T-helper 1 cell (primary cell): ENCODE measurements at regions not wholly inside any gene's neighbourhood (a gene's known extent, or its start where the extent isn't known, plus 50 kb on each side); places are given as distances from the start of the nearest gene placed in this dataset.
"Not testable (repeated sequence)": the region's sequence is repeated elsewhere in the genome, so short reads cannot be mapped to it uniquely, and the experiment has no call there.

Experiments
- DNase-seq, 5 donors: peaks; one replicate each; pipeline ENCODE4 v3.0.0-alpha.2; 2012 to 2020

DNA sequence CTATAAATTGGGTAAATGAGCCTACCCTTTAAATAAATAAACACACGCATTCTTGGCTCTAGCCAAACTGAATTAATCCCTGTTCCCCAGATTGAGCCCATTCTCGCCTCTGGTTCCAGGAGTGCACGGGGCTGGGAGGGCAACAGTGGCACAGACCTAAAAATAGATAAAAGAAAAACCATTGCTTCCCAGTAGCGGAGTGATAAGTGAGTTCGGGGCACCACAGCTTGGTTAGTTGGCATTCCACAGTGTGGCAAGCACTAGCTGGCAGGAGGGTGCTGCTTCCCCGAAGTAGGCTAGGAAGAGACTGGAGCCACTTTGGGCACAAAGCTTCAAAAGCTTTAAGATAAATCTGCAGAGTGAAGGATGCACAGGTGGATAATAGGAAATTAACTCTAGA lies 322.2 kb upstream of the SGCD start:
- DNase-seq = no peak

DNA sequence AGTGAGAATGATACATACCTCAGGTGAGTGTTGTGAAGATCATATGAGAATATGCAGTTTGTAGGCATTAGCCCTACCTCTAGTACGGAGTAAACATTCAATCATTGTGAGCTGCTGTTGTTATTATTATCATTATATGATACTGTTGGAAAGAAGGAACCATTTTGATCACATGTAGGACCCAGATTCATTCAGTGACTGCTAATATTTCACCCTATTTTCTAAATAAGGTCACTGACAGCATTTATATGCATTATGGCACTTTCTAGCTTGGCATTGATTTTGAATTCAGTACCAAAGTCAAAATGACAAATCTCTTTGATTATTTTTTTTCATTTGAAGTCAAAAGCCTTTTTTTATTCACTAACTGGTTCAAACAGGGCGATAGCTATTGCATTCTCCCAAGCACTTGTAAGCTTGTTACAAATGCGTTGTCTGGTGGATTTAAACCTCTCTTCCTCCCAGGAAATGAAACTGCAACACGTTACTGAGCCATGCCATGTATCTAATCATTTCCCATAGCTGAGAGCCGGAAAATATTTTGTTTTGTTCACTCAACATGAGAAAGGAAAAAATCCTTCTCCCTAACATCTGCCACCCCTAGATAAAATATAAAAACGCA lies 320.8 kb upstream of the SGCD start:
- no peak for DNase-seq

DNA sequence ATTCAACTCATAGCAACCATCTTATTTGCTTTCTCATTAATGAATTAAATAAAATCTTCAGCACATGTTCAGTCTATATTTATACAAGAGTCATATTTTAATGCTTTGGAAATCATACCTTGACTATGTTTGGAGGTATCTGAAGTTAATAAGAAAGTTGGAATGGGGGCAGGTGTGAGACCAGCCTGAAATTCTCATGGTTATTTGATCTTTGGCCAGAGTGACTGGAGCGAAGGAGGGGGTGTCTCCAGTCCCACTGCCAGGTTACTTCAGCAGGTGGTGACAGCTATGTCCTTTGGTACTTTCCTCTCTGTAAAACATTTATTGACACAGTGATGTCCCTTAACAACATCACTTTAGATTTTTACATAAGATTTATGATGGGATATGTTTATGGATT lies 318.1 kb upstream of the SGCD start:
- no peak for DNase-seq

DNA sequence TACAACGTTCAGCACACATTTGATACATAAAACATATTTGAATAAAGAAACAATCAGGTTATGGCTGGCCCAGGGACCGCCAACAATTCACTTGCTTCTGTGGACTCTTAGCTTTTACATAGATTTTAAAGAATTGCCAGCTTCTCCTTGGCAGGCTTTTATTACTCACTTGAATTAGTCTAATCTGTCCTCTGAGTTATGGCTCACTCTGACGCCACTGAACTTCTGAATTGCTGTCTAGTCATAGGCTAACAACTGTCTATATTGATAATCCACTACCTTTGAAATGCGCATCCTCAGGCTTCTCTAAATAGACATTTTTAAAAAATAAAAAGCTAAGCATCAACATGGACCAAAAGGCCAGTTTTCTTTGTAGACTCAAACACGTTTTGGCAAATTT lies 317.4 kb upstream of the SGCD start:
- no peak for DNase-seq

DNA sequence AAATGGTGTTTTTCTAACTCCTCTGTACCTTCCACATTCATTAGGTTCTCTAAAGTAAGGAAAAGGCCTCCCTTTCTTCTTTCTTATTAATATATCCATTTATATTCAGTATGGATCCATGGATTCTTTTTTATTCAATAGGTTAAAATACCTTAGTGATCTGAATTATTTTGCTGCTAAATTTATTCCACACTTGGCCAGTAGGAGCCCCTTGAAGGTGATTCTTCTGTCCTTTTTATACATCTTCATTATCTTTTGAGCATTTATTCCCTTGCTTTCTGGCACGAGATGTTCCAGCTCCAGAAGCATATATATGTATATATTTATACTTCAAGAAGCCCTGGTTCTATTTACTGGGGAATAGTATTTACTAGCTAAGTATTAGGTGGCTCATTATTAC lies 311.8 kb upstream of the SGCD start:
- DNase-seq = no peak

DNA sequence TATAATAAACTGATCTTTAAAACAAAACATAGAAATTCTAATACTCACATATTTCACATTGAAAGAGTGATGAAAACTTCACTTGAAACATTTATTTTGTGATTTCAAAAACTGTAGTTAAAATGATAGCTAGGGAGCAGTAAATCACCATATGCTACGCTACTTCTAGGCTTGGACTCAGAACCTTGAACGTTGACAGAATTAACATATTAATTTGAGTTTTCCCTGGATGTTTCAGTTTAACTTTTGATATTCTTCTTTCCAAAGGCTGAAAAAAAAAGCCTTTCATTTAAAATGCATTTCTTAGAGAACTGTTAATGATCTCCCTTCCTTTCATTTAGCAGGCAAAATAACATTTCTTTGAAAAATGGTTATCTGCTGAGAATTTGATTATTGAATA lies 307.8 kb upstream of the SGCD start:
- no peak for DNase-seq

DNA sequence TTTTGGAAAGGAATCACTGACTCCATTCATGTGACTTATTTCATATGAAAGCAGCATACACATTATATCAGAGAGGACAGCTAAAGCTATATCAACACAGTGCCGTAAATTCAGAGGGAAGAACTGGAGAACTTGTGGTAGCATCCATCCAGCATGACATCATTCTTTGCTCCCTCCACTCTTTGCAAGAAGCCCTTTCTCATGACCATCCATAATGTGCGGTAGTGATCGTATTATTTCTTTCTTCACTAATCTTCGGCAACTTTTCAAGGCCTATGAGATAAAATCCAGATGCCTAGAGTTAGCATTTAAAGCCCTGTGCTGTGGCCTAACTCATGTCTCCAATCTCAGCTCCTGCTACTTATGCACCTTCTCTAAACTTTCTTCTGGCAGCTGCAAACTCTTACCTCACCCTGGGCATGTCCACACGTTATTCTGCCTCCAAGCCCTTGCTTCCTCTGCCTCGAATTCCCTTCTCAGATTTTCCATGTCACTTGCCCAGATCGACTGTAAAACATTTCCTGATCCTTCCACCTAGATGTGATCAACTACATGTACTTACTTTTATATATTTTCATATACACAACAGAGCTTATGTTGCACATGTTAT lies 307.3 kb upstream of the SGCD start:
- no peak for DNase-seq

DNA sequence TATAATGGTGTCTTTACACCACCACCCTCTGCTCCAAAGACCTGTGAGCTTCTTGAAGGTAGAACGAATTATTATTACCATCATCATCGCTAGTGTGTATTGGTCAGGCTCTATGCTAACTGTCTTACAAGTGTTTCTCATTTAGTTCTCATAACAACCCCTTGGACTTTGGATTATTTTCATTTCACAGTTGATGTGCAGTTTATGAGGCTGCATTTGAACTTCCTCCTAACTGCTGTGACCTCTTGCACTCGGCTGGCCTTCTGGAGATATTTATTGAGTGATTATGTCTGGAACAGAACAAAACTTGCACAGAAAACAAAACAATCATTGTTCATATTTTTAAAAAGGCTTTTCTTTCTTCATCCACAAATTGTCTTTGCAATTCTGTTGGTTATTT lies 306.3 kb upstream of the SGCD start:
- DNase-seq = no peak

DNA sequence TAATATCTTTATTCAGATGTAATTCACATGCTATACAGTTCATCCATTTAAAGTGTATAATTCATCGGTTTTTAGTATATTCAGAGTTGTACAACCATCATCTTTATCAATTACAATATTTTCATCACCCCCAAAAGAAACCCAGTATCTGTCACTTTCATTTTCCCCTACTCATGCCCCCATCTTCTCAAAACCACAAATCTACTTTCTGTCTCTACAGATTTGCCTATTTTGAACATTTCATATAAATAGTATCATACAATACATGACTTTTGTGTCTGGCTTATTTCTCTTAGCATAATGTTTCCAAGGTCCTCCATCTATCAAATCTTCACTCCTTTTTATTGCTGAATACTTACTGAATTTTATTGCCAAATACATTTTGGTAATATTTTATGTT lies 305.1 kb upstream of the SGCD start:
- no peak for DNase-seq

DNA sequence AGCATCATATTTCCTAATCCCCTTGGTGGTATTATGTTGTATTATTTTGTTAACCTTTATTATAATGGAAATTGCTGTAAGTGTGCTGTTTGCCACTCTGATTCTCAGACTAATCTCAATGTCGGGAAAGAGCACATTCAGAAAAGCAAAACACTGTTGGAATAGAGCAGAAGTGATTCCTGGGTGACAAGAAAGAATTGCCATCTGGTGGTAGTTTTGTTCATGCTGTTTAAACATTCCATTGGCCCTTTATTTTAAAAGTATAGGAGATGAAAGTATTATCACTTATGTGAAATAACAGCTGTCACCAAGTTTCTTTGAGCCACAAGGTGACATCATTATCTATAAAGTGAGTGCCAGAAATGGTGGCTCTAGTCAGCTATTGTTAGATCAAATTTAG lies 301.3 kb upstream of the SGCD start:
- DNase-seq = no peak

DNA sequence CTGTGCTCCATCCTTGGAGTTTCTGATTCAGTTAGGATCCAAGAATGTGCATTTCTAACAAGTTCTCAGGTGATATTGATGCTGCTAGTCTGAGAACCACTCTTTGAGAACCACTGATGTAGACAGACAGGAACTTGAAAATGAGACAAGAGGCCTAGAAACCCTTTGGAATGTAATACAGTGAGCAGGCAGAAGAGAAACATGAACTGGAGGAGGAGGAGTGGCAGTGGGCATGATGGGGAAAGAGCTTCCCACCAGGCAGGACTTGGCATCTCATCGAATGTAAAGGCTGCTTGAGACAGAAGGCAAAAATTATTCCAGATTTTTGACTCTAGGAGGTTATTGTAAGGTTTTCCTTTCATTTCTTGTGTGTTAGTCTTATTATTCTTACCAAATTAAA lies 295.8 kb upstream of the SGCD start:
- DNase-seq = no peak

DNA sequence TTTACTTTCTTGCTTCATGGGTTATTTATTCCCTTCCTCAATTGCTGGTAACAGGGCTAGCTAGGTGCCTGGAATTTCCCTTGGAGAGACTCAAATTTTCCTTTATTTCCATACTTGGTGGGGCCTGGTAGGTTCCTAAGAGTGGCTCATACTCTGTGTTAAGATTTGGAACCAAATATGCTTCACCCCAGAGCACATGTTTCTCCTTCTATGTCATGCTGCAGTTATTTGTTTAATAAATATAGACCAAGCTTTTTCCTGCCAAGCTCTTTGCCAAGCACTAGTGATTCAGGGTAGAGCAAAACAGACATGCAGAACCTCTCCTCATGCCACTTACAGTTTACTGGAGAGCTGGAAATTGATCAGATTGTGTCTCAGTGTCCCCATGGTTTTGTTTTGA lies 290.3 kb upstream of the SGCD start:
- no peak for DNase-seq

DNA sequence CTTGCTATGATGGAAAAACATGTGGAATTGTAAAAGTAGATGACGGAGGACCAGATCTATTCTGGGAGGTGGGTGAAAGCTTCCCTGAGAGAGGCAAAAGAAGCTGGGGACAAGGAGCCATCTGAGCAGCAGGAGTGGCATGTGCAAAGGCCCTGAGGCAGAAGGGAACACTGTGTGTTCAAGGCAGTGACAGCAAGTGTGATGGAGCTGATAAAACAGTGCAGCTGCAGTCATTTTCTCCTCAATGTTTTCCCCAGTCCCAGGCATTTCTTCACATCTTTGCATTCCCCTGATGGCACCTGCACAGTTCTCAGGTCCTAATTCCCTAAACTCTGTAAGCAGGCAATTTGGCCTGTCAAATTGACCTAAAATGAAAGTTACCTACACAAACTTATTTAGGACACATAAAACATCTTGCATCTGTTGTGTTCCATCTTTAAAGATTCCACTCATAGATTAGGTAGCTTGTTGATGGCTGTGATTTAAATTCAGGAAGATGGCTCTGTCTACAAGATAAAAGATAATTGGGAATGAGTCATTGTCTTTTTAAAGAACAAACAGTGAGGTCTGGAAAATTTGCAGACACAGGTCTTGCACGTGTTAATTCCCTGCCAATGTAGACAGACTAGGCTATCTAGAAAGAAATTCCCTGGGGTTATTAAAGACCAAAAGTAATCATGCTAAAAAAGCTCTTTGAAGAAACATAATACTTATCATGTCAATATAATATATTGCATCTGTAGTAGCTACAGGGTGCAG lies 289.6 kb upstream of the SGCD start:
- no peak for DNase-seq

DNA sequence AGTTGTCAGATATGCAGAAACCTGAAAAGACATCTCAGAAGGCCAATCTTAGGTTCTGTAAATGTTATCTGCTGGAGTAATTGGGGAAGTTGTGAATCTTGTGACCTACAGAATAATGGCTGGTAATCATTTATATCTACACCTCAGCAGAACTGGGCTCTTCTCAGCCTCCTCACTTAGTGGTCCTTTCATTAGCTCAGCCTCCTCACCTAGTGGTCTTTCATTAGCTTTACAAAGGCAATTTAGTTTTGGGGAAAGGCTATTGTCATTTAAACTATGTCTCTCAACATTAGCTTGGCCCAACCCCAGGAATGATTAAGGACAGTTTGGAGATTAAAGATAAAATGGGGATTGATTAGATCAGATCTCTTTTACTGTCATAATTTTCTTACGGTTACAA lies 284.2 kb upstream of the SGCD start:
- no peak for DNase-seq

DNA sequence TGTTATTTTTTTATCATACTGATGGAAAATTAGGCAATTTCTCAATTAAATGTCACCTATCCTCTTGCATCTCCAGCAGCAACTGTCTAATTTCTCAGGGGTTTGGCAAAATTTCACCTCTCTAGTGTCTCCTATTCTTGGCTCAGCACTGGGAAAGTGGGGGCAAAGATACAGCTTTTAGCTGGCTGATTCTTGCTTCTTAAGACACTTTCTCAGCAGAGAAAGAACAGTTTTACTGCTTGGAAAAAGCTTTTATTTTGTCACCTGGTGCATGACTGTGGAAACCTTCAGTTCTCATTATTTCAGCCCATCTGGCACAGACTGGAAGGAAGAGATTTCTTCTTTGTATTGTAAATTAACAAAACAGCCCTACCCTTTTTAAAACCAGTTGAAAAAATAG lies 283.6 kb upstream of the SGCD start:
- DNase-seq = no peak

DNA sequence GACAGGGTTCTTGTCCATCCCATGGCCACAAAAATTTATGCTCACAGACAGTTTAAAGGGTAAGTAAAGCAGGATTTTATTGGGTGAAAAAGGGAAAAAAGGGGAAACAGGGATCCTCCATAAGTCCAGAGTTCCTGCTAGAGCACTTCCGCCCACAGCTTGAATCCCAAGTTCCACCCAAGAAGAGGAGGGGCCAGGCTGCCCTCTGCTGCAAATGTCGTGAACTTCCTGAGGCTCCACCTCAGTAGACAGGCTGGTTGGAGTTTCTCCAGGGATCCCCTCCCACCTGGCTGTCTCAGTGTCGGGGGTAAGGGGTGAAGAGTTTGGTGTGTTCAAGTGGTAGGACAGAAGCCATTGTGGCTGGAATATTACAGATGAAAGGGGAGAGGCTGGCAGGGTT lies 275.0 kb upstream of the SGCD start:
- DNase-seq = no peak

DNA sequence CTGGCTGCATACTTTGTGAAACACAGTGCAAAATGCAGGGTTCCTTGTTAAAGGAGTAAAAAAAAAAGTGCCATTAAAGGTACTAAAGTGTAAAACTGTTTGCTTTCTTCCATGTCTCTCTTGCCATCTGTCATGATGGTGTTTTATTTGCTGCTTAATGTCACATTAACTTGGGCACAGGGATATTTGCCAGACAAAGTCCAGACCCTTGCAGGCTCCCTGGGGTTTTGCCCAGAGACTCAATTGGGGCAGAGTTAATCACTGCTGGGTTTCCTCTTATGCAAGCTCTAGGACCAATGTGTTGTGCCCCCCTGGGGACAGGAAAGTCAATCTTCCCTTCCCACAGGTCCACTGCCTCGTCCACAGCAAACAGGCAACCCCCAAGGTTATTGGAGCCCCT lies 274.3 kb upstream of the SGCD start:
- no peak for DNase-seq

DNA sequence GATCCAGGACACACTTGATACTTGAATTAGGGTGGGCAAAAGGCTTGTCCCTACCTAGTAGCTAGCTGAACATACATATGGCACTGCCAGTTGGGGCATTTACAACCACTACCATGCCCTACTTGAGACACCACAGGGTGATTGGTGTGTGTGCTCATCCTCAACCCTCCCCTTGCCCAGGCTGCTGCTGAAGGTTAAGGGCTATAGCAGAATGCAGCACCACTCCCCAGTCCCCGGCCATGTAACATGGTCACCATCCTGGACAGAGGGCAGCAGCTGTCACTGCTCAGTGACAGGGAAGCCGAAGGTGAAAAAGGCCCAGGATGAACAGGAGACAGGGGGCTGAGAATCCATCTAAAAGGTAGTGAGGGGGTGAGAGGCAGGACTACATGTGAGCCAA lies 273.9 kb upstream of the SGCD start:
- no peak for DNase-seq

DNA sequence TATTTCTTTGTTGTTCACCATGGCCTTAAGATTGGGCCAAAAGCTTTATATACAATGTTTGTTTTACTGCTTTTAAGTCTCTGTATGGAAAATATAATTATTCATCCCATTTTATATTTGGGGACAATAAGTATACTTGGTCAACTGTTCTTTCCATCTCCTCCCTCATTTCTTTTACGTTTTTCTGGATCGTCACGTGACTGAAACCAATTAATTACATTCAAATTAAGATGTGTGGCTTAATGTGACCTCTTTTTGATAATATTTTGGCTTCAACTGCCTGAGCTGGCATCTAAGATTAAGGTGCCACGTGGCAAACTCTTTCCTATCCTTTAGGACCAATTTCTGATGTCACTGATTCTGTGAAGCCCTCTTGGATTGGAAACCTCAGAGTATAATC lies 250.1 kb upstream of the SGCD start:
- DNase-seq = no peak

DNA sequence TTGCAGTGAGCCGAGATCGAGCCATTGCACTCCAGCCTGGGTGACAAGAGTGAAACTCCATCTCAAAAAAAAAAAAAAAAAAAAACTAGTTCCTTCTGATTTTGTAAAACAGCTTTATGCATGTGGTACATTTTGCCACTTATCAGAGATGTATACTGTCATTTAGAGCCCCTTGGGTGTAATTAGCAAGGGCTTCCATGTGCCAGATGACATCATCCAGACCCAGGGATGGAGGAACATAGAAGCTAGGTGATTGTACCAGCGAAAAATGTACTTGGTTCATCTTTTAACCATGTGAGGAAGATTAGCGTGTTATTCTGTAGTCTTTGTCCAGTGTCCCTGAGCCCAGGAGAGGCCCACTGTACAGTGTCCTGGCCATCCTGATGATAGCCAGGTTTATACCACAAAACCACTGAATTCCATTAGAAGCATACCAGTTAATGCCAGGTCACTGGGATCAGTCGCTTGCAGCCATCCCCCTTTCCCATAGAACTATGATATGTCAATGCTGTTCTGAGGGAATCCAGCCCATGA lies 239.3 kb upstream of the SGCD start:
- DNase-seq = no peak

DNA sequence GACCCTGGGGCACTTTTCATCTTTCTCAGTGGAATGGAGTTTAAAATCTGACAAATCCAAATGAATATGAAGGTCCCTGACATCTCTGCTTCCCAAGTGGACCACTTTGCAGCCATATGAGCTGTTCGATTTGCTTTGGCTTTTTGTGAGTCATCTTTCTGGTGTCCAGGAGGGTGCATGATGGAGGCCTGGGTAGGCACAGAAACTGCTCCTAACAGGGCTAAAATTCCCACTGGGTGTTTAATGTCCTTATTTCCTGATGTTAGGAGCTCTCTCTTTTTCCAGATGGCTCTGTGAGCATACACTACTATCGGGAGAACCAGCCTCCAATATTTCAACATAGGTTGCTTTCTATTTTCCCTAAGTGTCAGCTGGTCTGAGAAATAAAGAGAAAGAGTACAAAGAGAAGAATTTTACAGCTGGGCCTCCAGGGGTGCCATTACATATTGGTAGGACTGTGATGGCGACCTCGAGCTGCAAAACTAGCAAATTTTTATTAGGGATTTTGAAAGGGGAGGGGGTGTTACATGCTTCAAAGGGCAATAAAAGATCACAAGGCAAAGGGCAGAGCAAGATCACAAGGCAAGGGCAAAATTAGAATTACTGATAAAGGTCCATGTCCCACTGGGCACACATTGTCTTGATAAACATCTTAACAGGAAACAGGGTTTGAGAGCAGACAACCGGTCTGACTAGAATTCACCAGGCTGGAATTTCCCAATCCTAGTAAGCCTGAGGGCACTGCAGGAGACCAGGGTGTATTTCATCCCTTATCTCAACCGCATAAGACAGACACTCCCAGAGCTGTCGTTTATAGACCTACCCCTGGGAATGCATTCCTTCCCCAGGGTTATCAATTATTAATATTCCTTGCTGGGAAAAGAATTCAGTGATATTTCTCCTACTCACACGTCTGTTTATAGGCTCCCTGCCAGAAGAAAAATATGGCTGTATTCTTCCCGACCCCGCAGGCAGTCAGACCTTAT lies 236.7 kb upstream of the SGCD start:
- DNase-seq = not testable (repeated sequence)

DNA sequence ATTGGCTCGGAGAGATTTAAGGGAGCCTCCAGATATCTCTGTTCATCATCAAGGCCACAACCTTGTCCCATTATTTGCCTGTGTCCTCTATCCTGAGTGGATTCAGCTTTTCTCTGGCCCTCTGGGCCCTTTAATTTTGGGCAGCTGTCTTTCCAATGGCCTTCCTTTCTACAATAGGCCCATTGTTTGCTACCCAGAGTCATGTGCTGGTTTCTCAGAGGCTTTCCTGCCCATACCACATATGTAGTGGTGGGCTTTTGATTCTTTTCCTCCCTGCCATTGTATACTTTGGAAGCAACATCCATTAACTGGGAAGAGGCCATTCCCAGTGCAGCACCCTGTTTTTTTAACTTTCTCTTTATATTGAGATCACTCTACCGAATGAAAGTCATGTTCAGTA lies 233.9 kb upstream of the SGCD start:
- no peak for DNase-seq

DNA sequence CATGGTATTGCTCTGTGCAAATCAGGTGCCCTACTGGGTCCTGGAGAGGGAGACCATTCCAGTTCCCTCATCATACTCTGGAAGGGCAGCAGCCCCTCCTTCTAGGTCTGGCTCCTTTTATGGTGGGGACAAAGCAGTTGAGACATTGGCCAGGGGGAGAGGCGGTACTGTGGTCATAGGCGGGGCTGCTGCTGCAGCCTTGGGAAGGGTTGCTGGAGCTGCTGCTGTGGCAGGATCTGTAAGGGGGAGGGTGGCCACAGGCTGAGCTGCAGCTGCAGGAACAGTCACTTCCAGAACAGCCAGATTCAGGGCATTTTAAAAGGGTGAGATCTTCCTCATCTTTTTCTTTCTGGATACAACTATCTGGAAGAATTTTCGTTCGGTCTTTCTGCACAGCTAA lies 233.0 kb upstream of the SGCD start:
- DNase-seq = no peak
